ENCODE measurements at regions not wholly inside any gene's neighbourhood (a gene's known extent, or its start where the extent isn't known, plus 50 kb on each side); places are given as distances from the start of the nearest gene placed in this dataset.

GRCh38 chr1:78370356-78370755 is 120.4 kb upstream of the PTGFR start:
- BruUV-seq (replicated peaks): no TSS peak
- Mint-ChIP-seq H3K4me1 (ENCODE audit: insufficient read depth, unreplicated experiment) (peaks cover 40% of the 10 kb centered on the region), H3K4me3 (ENCODE audit: unreplicated experiment) (peak overlapping the region; percentile 19), H3K36me3 (ENCODE audit: insufficient read depth, unreplicated experiment) (no peaks in the 10 kb centered on the region), H3K9me3 (ENCODE audit: unreplicated experiment) (no peaks in the 10 kb centered on the region), H3K27me3 (ENCODE audit: insufficient read depth, unreplicated experiment) (no peaks in the 10 kb centered on the region), H3K27ac (ENCODE audit: low read depth, unreplicated experiment) (peak overlapping the region; percentile 96)
- CTCF ChIA-PET: interaction anchor here (0.6 to 2.0 kb wide), 2 partner anchors 36 to 359 kb away, joined by 4 to 5 read pairs; no protein-coding TSS in a partner anchor
- intact Hi-C loops (cut with micrococcal nuclease): loop anchor here (10.0 kb wide), 1 partner anchor 146 kb away; no protein-coding TSS in a partner anchor
- POLR2A ChIA-PET: interaction anchor here (0.6 to 2.0 kb wide), 5 partner anchors 10 to 348 kb away, joined by 3 to 6 read pairs (median 5); no protein-coding TSS in a partner anchor
- DNase-seq (ENCODE audit: unreplicated experiment): peak; percentile 56
- no peak for TF ChIP-seq CTCF (IDR thresholded peaks at IDR 0.05; ENCODE audit: unreplicated experiment)

GRCh38 chr1:78370779-78371482 is 119.8 kb upstream of the PTGFR start:
- no TSS peak for BruUV-seq (replicated peaks)
- intact Hi-C loops (cut with micrococcal nuclease): loop anchor here (10.0 kb wide), 1 partner anchor 146 kb away; no protein-coding TSS in a partner anchor
- peak; percentile 80 for DNase-seq (ENCODE audit: unreplicated experiment)
- ChIA-PET POLR2A (interaction anchor here (0.7 to 2.0 kb wide), 5 partner anchors 10 to 67 kb away, joined by 3 to 6 read pairs (median 5); no protein-coding TSS in a partner anchor), CTCF (interaction anchor here (0.6 to 2.0 kb wide), 2 partner anchors 37 to 360 kb away, joined by 4 to 5 read pairs; no protein-coding TSS in a partner anchor)
- TF ChIP-seq CTCF (IDR thresholded peaks at IDR 0.05; ENCODE audit: unreplicated experiment): no peak
- Mint-ChIP-seq H3K36me3 (ENCODE audit: insufficient read depth, unreplicated experiment) (no peaks in the 10 kb centered on the region), H3K27ac (ENCODE audit: low read depth, unreplicated experiment) (peak overlapping the region; percentile 96), H3K9me3 (ENCODE audit: unreplicated experiment) (no peaks in the 10 kb centered on the region), H3K4me3 (ENCODE audit: unreplicated experiment) (peak overlapping the region; percentile 19), H3K27me3 (ENCODE audit: insufficient read depth, unreplicated experiment) (no peaks in the 10 kb centered on the region), H3K4me1 (ENCODE audit: insufficient read depth, unreplicated experiment) (peaks cover 40% of the 10 kb centered on the region)

- Mint-ChIP-seq H3K4me3 (ENCODE audit: unreplicated experiment) (no peak overlapping the region), H3K36me3 (ENCODE audit: insufficient read depth, unreplicated experiment) (no peaks in the 10 kb centered on the region), H3K9me3 (ENCODE audit: unreplicated experiment) (no peaks in the 10 kb centered on the region), H3K27ac (ENCODE audit: low read depth, unreplicated experiment) (no peak overlapping the region), H3K27me3 (ENCODE audit: insufficient read depth, unreplicated experiment) (no peaks in the 10 kb centered on the region), H3K4me1 (ENCODE audit: insufficient read depth, unreplicated experiment) (peaks cover 34% of the 10 kb centered on the region)
- POLR2A ChIA-PET: interaction anchor here (0.7 kb wide), 1 partner anchor 8 kb away, joined by 3 read pairs; no protein-coding TSS in a partner anchor
- DNase-seq (ENCODE audit: unreplicated experiment): no peak
- intact Hi-C loops (cut with micrococcal nuclease): loop anchor here (10.0 kb wide), 1 partner anchor 149 kb away; no protein-coding TSS in a partner anchor
- no TSS peak for BruUV-seq (replicated peaks)
- TF ChIP-seq CTCF (IDR thresholded peaks at IDR 0.05; ENCODE audit: unreplicated experiment): no peak
- CTCF ChIA-PET: interaction anchor here (1.7 kb wide), 1 partner anchor 234 kb away, joined by 4 read pairs; no protein-coding TSS in a partner anchor
Observed at GRCh38 chr1:78373676-78374075, 117.1 kb upstream of the PTGFR start.

GRCh38 chr1:78375996-78376395 is 114.8 kb upstream of the PTGFR start:
- no peak for TF ChIP-seq CTCF (IDR thresholded peaks at IDR 0.05; ENCODE audit: unreplicated experiment)
- H3K4me1 Mint-ChIP-seq (ENCODE audit: insufficient read depth, unreplicated experiment): peaks cover 16% of the 10 kb centered on the region
- no peak for DNase-seq (ENCODE audit: unreplicated experiment)
- no peak overlapping the region for H3K27ac Mint-ChIP-seq (ENCODE audit: low read depth, unreplicated experiment)
- no peaks in the 10 kb centered on the region for H3K27me3 Mint-ChIP-seq (ENCODE audit: insufficient read depth, unreplicated experiment)
- POLR2A ChIA-PET: interaction anchor here (0.7 kb wide), 1 partner anchor 511 kb away, joined by 3 read pairs; no protein-coding TSS in a partner anchor
- BruUV-seq (replicated peaks): no TSS peak
- no peak overlapping the region for H3K4me3 Mint-ChIP-seq (ENCODE audit: unreplicated experiment)
- no peaks in the 10 kb centered on the region for H3K9me3 Mint-ChIP-seq (ENCODE audit: unreplicated experiment)
- intact Hi-C loops (cut with micrococcal nuclease): loop anchor here (10.0 kb wide), 1 partner anchor 151 kb away; no protein-coding TSS in a partner anchor
- CTCF ChIA-PET: no interaction called here
- no peaks in the 10 kb centered on the region for H3K36me3 Mint-ChIP-seq (ENCODE audit: insufficient read depth, unreplicated experiment)
